ENCODE measurements at regions not wholly inside any gene's neighbourhood (a gene's known extent, or its start where the extent isn't known, plus 50 kb on each side); places are given as distances from the start of the nearest gene placed in this dataset.

DNA sequence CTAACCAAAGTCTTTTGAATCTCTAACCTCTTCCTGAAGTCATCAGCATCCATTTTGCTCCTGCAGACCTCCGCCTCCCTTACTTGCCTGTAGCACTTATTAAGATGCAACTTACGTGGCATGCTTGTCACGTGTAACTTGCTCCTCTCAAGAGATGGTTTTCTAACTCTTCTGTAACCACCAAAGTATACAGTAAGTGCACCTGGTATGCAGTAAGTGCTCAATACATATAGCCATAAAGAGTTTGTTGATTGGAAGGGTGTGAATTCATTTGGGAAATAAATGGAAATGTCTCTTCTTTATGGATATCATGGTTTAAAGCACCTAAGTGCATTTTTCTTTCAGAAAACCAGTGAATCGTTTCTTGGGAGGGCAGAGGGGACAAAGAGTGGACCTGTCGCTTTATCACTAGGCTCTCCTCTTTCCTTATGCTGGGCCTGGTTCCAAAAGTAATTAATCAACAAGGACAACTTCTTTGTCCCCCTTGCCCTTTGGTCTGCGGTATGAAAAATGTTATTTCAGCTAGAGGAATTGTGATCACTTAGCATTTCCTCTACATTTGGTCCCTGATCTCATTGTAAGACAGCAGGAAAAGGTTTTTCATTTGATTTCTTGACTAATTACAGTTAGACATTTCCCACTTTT lies 370.0 kb upstream of the SPRED2 start:
- no peak overlapping the region for H2AFZ ChIP-seq (ENCODE audit: low read length)
- no peak overlapping the region for H3K27ac ChIP-seq (ENCODE audit: extremely low read length, insufficient read depth, low read length)
- no TSS peak for BruUV-seq (replicated peaks)
- H3K4me3 ChIP-seq (replicated peaks in 1 of 3; ENCODE audit: insufficient read depth in 1 of 3, low read depth in 2 of 3, low read length in 3 of 3): no peak overlapping the region
- H3K27me3 ChIP-seq (ENCODE audit: control insufficient read depth in 1 of 2, insufficient read depth in 2 of 2, low read length in 2 of 2): no peaks in the 10 kb centered on the region; a peak in 1 of 5 replicates
- peaks cover 2% of the 10 kb centered on the region; the same call in 1 of the 2 replicates for H3K9me3 ChIP-seq (ENCODE audit: low read length)
- ATAC-seq: no peak
- ChIA-PET CTCF (ENCODE audit: low intra/inter-chr PET ratio, low total read pairs) (no interaction called here), POLR2A (no interaction called here)
- no peaks in the 10 kb centered on the region for H4K20me1 ChIP-seq (ENCODE audit: insufficient read depth, low read length)
- no peak overlapping the region for H3K4me2 ChIP-seq (ENCODE audit: low read depth, low read length)
- no peak for FAIRE-seq
- H3K79me2 ChIP-seq (ENCODE audit: insufficient read depth, low read length): no peaks in the 10 kb centered on the region
- DNase-seq (ENCODE audit: low spot score): no peak
- no peaks in the 10 kb centered on the region for H3K36me3 ChIP-seq (replicated peaks in 1 of 2; ENCODE audit: control insufficient read depth in 1 of 2, insufficient read depth in 2 of 2, low read length in 2 of 2)
- WGBS (ENCODE audit: low lambda C conversion rate): 6% methylated on average over 6 of the region's 6 CpGs
- H3K9ac ChIP-seq (ENCODE audit: insufficient read depth, low read depth, low read length): no peak overlapping the region
- in situ Hi-C loops (cut with HindIII; ENCODE audit: extremely low pct_ligation_motif_present, low pct_unique_long_range_greater_than_20kb): no loop called here
- H3K4me1 ChIP-seq (ENCODE audit: insufficient read depth, low read length): no peaks in the 10 kb centered on the region
- TF ChIP-seq ATF7-NPFF (CRISPR knock-in tag; IDR thresholded peaks at IDR 0.05; ENCODE audit: low read depth): no peak
- TF ChIP-seq SPEN (CRISPR knock-in tag; IDR thresholded peaks at IDR 0.05; ENCODE audit: low read depth): no peak
- no peak for TF ChIP-seq IRF2 (CRISPR knock-in tag; IDR thresholded peaks at IDR 0.05)
- no peak for TF ChIP-seq CAMTA2 (CRISPR knock-in tag; IDR thresholded peaks at IDR 0.05; ENCODE audit: borderline replicate concordance)
- no peak for TF ChIP-seq MYNN (CRISPR knock-in tag; IDR thresholded peaks at IDR 0.05; ENCODE audit: low read depth)
- TF ChIP-seq RNF2 (conservative IDR thresholded peaks at IDR 0.05; ENCODE audit: low read depth): no peak
- no peak for TF ChIP-seq CBX1 (IDR thresholded peaks at IDR 0.05; ENCODE audit: low read depth)
- TF ChIP-seq NFATC3 (CRISPR knock-in tag; IDR thresholded peaks at IDR 0.05): no peak
- no peak for TF ChIP-seq ZNF564 (CRISPR knock-in tag; IDR thresholded peaks at IDR 0.05)
- no peak for TF ChIP-seq KAT7 (CRISPR knock-in tag; IDR thresholded peaks at IDR 0.05; ENCODE audit: borderline replicate concordance)
- intact Hi-C loops (cut with micrococcal nuclease; ENCODE audit: unreplicated experiment): no loop called here

DNA sequence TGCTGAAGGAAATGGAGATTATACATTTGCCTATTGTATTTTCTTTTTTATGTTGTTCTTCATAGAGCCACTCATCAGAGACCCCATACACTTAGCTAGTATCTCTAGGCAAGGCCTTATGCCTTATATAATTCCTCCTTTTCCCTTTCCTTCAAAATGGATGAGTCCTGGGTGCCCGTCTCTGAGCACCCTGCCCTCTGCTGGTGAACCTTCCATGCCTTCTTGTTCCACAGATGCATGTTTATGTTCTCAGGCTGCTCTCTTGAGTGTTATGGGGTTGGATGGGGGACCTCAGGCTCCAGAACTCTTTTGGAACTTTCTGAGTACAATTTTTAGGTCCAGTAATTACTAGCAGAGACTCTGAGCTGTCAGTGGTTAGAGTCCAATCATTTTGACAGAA lies 368.6 kb upstream of the SPRED2 start:
- Histone ChIP-seq H3K9me3 (ENCODE audit: low read length) (no peaks in the 10 kb centered on the region), H3K27me3 (ENCODE audit: control insufficient read depth in 1 of 2, insufficient read depth in 2 of 2, low read length in 2 of 2) (no peaks in the 10 kb centered on the region; a peak in 2 of 5 replicates), H3K4me1 (ENCODE audit: insufficient read depth, low read length) (no peaks in the 10 kb centered on the region), H3K36me3 (replicated peaks in 1 of 2; ENCODE audit: control insufficient read depth in 1 of 2, insufficient read depth in 2 of 2, low read length in 2 of 2) (no peaks in the 10 kb centered on the region), H4K20me1 (ENCODE audit: insufficient read depth, low read length) (no peaks in the 10 kb centered on the region), H2AFZ (ENCODE audit: low read length) (no peak overlapping the region), H3K4me3 (replicated peaks in 1 of 3; ENCODE audit: insufficient read depth in 1 of 3, low read depth in 2 of 3, low read length in 3 of 3) (no peak overlapping the region), H3K4me2 (ENCODE audit: low read depth, low read length) (no peak overlapping the region), H3K27ac (ENCODE audit: extremely low read length, insufficient read depth, low read length) (no peak overlapping the region), H3K79me2 (ENCODE audit: insufficient read depth, low read length) (no peaks in the 10 kb centered on the region), H3K9ac (ENCODE audit: insufficient read depth, low read depth, low read length) (no peak overlapping the region)
- peak; percentile 34; the same call in 1 of the 3 replicates for ATAC-seq
- TF ChIP-seq MED13 (CRISPR knock-in tag; IDR thresholded peaks at IDR 0.05): no peak
- TF ChIP-seq, protein P1, sequence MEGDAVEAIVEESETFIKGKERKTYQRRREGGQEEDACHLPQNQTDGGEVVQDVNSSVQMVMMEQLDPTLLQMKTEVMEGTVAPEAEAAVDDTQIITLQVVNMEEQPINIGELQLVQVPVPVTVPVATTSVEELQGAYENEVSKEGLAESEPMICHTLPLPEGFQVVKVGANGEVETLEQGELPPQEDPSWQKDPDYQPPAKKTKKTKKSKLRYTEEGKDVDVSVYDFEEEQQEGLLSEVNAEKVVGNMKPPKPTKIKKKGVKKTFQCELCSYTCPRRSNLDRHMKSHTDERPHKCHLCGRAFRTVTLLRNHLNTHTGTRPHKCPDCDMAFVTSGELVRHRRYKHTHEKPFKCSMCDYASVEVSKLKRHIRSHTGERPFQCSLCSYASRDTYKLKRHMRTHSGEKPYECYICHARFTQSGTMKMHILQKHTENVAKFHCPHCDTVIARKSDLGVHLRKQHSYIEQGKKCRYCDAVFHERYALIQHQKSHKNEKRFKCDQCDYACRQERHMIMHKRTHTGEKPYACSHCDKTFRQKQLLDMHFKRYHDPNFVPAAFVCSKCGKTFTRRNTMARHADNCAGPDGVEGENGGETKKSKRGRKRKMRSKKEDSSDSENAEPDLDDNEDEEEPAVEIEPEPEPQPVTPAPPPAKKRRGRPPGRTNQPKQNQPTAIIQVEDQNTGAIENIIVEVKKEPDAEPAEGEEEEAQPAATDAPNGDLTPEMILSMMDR (CRISPR knock-in tag; IDR thresholded peaks at IDR 0.05): peak; percentile 30
- TF ChIP-seq ZNF230 (CRISPR knock-in tag; IDR thresholded peaks at IDR 0.05): no peak
- no peak for TF ChIP-seq KDM6A (CRISPR knock-in tag; IDR thresholded peaks at IDR 0.05; ENCODE audit: low read depth)
- 0 out of 2 replicates have a peak, but pooled peaks have one; percentile 14 for TF ChIP-seq SMC3 (IDR thresholded peaks at IDR 0.05; ENCODE audit: low read length)
- no peak for TF ChIP-seq FOXO1 (CRISPR knock-in tag; IDR thresholded peaks at IDR 0.05)
- FAIRE-seq: no peak
- WGBS (ENCODE audit: low lambda C conversion rate): 0% methylated on average over 1 of the region's 1 CpG
- ChIA-PET POLR2A (no interaction called here), CTCF (ENCODE audit: low intra/inter-chr PET ratio, low total read pairs) (interaction anchor here (1.3 kb wide), 1 partner anchor 161 kb away, joined by 3 read pairs; no protein-coding TSS in a partner anchor)
- intact Hi-C loops (cut with micrococcal nuclease; ENCODE audit: unreplicated experiment) (loop anchor here (1.0 kb wide), 1 partner anchor 161 kb away; no protein-coding TSS in a partner anchor), in situ Hi-C loops (cut with HindIII; ENCODE audit: extremely low pct_ligation_motif_present, low pct_unique_long_range_greater_than_20kb) (no loop called here)
- no peak for DNase-seq (ENCODE audit: low spot score)
- no TSS peak for BruUV-seq (replicated peaks)
